Fibroblast of lung (primary cell): ENCODE measurements at regions not wholly inside any gene's neighbourhood (a gene's known extent, or its start where the extent isn't known, plus 50 kb on each side); places are given as distances from the start of the nearest gene placed in this dataset.

ENCODE experiments used
- CTCF ChIP-seq, 2 donors: IDR thresholded peaks in 1 of 2; conservative IDR thresholded peaks in 1 of 2; 1 replicate in 1 of 2; 2 replicates in 1 of 2; pipeline ENCODE4 v1.5.1; 2011 to 2012; ENCODE audit warnings: low read length in 2 of 2, control low read depth in 1 of 2, inconsistent platforms in 1 of 2, low read depth in 1 of 2, mild to moderate bottlenecking in 1 of 2
- EZH2 ChIP-seq: IDR thresholded peaks from 2 replicates; pipeline ENCODE4 v1.5.1; 2012; ENCODE audit warnings: low read length, control low read depth, mild to moderate bottlenecking; ENCODE audit errors: missing control alignments

- no peak for TF ChIP-seq CTCF (conservative IDR thresholded peaks at IDR 0.05 in 1 of 2, IDR thresholded peaks at IDR 0.05 in 1 of 2; ENCODE audit: low read depth in 1 of 2, low read length in 2 of 2)
- TF ChIP-seq EZH2 = no peak
These were observed 71.2 kb upstream of the STAM2 start for GRCh38 chr2:152246686-152247336.
